GM19463 (cell line): ENCODE measurements at regions not wholly inside any gene's neighbourhood (a gene's known extent, or its start where the extent isn't known, plus 50 kb on each side); places are given as distances from the start of the nearest gene placed in this dataset.
"Not testable (repeated sequence)": the region's sequence is repeated elsewhere in the genome, so short reads cannot be mapped to it uniquely, and the experiment has no call there.

Source experiments
- ATAC-seq: cut with Tn5 transposase; IDR thresholded peaks from one replicate; pipeline ENCODE4 v1.9.1; 2021; ENCODE audit warnings: mild to moderate bottlenecking, moderate library complexity; ENCODE audit not compliant: unreplicated experiment

DNA sequence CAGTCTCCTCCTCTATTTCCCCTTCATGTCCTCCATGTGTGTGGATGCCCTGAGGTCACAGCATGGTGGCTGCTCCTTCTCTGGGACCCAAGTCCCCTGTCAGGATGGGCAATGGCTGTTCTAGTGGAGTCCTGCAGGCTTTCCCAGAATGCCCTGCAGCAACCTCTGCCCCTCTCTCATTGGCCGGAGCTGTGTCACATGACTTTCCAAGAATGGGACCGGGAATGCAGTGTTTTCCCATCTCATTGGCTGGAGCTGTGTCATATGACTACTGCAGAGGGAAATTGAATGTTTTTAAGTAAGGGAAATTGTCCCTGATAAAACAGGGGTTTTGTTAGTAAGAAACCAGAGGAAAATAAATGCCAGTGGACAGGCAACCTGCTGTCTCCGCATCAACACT is 365.9 kb downstream of the PTPRU start:
- ATAC-seq, result no peak

DNA sequence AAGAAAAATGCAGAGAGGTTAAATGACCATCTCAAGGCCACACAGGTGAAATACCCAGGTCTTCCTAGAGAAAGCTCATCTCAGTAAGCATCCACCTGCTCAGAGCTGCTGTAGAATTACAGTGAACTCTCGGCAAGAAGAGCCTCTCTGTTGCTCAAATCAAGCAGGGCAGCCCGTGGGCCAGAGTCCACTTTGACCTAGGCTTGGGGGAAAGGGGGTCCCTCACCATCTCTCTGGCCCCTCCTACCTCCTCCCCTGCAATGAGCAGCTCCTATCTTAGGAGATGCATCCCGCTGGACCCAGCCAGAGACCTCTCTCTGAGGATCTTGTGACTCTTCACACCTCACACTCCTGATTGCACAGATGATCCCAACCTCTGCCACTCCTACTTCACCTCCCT is 364.7 kb downstream of the PTPRU start:
- ATAC-seq, result no peak

DNA sequence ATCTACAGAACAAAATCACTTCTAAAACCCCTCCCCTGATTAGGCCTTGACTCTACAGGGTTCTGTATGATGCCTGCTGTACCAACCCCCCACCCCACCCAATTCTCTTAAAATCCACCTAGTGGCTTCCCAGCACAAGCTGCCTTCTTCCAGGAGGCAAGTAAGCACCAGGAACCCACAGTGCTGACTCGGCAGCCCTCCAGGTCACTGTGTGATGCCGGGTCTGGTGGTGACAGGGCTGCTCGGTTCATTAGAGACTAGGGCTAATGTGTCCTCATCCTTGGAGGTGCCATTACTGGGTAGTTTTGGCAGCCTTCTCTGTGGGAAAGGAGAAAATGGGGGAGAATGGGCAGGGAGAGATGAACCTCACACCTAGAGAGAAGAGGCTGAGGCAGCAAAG is 363.5 kb downstream of the PTPRU start:
- no peak for ATAC-seq

DNA sequence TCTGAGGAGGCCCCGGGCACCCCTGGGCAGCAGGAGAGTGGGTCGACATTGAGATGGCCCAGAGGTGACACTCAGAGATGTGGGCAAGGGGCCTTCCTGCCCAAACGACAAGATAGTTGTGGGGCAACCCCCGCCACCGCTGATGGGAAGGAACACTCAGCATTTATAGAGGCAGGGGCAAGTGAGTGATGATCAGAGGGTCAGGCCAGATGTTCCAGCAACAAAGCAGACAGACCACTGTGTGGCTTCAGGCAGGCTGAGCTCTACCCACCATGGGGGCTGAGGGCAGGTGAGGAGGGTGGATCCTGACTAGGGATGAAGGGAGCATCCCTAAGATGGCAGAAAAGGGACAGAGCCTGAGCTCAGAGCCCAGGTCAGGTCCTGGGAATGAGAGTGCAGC is 362.7 kb downstream of the PTPRU start:
- ATAC-seq, result no peak

DNA sequence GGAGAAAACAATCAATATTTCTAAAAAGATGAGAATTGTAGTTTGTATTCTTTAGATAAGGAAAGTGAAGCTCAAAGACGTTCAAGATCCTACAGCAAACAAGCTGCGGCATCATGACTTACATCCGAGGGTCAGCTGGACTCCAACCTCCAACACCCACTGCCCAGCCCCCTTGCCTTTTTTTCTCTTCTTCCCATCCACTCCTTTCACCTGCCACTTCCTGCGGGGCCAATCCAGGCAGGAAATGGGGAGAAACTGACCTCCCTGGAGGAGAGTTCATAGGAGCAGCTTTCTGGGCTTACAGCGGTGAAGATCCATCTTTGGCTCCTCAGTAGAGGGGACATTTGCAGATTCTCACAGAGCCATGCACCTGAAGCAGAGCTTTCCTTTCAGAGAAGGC is 361.5 kb downstream of the PTPRU start:
- no peak for ATAC-seq

DNA sequence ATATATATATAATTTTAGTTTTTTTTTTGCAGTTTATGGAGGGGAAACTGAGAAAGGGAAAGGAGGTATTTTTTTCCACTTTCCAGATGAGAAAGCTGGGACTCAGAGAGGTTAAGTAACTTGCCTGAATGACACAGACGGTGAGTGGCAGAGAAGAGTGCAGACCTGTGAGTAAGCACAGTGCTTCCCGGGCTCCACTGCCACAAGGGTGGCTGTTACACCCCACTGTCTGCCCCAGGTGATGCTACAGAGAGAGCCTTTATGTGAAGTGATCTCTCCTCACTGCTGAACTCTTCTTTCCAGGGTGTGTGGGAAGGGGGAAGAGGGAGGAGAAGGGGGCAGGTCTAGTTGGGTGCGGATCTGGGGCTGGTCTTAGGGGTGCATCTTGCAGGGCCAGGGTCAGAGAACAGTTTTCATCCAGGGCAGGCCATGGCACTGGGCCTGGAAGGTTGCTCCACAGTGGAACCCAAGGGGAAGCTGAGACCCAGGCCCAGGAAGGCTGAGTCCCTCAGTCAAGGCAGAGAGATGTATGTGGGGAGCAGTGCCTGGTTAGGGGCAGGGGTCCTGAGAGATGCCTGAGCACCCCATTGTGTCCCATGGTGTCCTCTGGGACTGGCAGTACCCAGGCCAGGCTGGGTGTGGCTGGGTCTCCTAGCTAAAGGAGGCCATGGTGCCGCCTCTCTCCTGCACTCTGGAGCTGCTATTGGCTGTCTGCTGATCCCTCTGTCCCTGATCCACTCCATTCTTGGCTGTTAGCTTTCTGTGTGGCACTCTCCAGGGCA is 357.5 kb downstream of the PTPRU start:
- ATAC-seq, result no peak

DNA sequence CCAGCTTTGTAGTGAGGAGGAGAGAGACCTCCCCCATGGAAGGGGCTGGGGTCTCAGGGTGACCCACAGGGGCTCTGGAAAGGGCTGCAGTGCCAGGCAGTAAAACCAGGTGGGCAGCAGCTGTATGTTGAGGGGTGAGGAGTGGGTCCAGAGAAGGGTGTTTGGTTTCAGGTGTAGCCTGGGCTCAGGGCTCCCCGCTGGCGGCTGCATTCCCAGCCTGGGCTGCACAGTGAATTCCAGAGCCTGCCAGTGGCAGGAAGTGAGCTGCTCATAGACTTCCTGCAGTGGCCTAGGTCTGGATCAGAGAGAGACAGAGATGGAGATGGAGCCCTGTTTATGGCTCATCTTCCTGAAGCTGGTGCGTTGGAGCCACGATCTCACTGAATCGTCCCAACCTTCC is 356.4 kb downstream of the PTPRU start:
- no peak for ATAC-seq

DNA sequence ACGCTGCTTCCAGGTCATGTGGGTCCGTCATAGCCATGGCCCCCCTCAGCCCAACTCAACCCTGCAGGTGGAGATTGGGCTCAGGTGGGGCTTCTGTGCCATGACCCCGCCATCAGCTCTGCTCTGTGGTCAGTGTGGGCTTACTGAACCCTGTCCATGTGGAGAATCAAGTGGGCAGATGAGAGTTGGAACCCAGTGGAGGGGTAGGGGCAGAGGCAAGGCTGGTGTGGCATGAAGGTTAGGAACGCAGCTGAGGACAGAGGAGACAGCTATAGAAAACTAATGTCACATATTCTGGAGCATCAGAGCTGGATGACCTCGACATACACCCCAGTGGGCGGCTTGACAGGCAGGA is 355.9 kb downstream of the PTPRU start:
- no peak for ATAC-seq

DNA sequence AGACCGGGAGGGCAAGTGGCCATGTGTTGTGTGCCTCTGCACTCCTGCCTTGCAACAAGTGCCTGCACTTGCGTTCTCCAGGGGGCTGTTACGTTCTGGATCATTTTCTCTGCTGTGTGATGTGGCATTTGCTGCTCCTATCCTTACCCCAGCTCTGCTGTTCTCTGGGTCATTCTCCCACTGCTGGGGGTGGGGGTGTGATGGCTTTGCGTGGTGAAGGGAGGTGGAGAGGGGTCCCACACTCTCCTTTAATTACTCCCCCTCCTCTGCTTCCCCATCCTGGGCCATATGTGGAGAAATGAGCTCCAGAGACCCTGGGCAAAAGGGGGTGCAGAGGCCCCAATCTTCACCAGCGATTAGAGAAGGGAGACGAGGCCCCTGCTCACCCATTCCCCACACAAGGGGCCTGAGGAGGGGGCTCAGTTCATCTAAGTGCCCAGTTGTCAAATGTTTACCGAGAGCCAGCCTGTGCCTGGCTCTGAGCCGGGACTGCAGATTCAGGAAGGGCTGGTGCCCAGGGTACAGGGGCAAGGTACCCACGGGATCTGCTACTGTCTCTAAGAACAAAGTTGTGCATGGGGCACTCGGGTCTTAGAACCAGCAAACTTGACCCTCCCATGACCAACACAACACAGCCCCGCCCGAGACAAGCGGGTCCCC is 355.4 kb downstream of the PTPRU start:
- ATAC-seq, result no peak

DNA sequence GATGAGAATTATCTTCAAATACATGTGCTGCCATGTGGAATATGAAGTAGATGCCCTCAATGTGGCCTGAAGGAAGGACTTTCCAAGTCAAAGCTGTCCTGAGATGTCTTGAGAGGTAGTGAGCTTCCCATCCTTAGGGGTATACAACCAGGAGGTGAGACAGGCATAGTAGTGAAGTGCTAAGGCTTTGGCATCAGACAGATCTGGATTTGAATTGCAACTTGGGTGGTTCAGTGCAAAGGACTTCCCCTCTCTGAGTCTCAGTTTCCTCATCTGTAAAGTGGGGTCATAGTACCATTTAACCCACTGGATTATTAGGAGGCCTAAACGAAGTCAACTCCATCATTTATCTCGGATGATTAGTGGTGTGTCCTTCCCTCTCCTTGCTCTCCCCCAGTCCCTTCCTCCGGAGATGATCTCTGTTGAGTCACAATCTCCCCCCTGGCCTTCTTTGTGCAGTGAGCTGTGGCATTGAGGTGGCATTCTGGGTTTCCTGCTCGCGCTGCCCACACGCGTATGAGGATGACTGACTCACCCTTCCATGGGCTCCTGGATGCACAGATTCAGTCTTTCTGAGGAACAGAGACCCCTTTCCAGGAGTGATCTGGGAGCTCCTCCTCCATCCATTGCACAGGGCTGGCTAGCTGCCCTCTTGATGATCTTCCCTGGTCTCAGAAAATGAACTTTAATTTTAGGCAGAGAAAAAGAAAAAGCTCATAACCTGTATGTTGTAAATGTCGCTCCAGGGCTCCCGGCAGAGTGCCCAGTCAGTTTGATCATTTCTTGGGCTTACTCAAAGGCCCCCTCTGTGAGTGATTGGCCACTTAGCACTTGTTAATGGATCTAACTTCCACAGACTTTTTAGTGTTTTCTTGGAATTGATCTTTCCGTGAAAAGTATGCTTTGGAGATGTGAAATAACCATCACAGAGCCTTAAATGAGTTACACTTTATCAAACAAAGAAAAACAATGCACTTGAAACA is 354.6 kb downstream of the PTPRU start:
- no peak for ATAC-seq

DNA sequence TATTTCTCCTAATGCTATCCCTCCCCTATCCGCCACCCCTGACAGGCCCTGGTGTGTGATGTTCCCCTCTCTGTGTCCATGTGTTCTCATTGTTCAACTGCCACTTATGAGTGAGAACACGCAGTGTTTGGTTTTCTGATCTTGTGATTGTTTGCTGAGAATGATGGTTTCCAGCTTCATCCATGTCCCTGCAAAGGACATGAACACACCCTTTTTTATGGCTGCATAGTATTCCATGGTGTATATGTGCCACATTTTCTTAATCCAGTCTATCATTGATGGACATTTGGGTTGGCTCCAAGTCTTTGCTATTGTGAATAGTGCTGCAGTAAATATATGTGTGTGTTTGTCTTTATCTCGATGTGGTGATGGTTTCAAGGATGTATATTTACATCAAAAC is 353.4 kb downstream of the PTPRU start:
- not testable (repeated sequence) for ATAC-seq

DNA sequence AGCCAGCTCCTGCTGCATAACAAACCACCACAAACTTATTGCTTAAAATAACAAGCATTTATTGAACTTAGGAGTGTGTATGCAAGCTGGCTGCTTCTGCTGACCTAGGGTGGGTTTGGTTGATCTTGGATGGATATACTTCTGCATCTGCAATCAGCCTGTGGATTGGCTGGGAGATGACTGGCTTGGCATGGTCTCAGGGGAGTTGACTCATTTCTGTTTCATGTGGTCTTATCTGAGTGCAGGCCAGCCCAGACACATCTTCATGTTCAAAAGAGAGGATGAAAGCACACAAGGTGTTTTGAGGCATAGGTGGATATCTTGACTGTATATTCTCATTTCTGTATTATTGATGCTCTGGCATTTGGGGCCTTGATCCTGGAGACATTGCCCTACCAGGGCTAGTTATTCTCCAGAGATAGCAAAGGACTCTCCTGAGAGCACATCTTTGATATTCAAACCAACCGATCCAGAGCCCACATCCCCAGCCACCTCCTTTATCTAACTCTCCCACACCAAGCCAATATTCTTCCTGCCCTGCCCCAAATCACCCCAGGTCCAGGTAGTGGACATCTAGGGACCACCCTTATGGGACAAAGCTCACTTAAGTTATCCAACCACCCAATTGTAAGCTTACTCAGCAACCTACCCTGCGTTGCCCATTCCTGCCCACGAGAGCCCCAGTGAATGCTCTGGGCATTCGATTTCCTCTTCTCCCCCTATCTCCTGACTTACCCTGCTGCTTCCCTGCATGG is 350.8 kb downstream of the PTPRU start:
- ATAC-seq, result no peak

DNA sequence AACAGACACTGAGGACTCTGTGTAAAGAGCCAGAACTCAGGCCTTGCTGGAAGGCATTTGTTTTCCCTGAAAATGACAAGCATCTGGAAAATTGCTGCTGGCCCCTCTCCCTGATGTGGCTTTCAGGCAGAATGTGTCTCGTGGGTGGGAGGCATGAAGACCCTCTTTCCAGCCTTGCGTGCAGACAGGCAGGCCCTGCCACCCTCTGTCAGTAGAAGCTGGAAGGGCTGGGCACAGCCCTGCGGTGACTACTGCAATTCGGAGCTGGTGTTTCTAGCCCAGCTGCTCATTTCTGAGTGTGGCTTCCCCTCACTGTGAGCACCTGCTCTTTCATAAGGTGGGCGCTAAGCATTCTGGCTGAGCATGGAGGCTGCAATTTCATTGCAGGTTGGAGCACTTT is 349.9 kb downstream of the PTPRU start:
- no peak for ATAC-seq

DNA sequence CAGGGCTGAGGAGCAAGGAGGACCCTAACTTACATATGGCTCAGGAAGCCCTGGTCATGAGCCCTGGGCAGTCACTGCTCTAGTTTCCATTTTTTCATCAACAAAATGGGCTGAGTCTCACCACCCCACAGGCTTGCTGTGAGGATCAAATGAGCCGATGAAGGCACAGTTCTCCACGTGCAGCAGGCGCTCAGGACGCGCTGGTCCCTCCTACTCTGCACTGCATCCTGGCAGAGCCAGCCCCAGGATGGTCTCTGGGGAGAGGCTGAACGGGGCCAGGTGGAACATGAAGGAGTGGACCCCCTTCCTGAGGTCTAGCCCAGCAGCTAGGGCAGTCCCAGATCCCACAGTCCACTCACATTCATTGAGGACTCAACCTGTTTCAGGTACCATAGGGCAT is 349.3 kb downstream of the PTPRU start:
- no peak for ATAC-seq

DNA sequence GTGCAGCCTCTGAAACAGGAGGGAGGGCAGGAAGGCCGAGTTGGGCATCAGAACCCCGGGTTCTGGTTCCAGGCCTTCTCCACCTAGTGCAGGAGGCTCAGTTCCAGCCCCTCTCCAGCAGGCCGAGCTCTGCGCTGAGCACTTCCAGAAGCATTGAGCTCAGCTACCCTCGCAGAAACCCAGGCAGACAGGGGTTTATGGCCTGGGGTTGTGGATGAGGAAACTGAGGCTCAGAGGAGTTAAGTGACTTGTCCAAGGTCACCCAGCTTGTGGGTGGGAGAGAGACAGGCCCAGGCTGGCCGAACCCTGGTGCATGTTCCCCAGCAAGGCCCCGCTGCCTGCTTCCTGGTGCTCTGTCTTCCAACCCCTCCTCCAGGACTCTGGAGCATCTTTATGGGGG is 348.9 kb downstream of the PTPRU start:
- no peak for ATAC-seq

DNA sequence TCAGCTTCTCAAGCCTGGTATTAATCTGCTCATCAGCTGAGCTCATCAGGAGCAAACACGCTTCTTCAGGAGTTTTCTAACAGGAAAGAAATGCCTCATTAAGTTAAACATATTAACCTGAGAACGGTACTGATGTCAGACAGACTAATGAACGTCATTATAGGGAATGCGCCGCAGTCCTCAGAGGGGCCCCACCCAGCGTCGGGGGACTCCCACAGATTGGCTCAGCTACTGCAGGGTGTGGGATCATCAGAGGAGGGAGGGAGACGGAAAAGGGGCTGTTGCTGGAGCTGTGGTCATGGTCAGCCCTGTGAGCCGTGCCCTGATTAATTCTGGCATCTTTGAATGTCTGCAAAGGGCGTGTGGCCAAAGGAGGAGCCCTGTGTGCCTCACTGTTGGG is 348.5 kb downstream of the PTPRU start:
- ATAC-seq, result no peak

DNA sequence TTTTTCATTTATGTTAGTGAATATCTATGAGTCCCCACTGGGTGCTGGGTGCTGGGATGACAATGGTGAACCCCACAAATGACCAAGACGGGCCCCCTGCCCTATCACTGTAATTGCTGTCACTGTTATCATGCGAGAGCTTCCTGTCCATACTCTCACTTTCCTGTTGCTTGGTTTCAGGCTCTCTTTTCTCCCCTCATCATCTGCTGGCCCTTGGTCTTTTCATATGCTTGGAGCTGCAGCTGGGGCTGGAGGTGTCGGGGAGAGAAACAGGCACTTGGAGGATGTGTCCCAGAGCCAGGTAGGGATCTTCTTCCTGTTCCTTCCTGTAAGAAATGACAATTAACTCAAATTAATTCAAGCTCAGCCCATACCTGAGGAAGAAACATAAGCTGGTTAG is 348.0 kb downstream of the PTPRU start:
- no peak for ATAC-seq

DNA sequence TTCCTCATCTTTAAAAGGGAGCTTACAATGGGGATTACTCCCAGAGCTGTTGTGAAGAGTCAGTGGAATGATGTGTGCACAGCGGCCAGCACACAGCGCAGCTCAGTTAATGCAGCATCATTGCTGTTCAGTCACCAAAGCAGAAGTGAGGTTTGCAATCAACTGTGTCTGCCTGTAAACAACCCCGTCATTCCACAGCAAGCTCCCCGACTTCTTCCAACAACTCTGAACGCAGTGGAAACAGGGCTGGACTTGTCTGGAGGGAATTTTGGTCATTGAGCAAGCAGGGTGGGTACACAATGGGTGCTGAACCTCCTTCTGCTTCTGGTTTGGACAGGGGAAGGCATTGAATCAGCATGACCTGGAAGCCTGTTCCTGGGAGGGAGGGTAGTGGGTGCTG is 347.4 kb downstream of the PTPRU start:
- no peak for ATAC-seq

DNA sequence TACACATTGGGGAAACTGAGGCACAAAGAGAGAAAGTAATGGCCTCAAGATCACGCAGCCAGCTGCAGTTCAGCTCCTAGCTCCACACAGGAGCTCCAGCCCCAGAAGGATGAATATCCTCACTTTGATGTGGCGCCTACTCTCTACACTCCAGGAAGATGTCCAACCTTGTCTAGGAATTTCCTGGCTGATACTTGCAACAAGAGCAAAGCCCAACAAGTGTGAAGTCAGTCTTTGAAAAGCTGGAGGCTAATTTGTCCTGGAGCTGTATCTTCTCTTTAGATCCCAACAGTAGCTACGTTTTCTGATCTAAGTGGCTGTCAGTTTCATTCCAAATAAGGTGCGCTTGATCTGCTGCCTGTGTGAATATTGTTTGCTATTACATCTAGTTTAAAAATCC is 344.9 kb downstream of the PTPRU start:
- ATAC-seq, result no peak

DNA sequence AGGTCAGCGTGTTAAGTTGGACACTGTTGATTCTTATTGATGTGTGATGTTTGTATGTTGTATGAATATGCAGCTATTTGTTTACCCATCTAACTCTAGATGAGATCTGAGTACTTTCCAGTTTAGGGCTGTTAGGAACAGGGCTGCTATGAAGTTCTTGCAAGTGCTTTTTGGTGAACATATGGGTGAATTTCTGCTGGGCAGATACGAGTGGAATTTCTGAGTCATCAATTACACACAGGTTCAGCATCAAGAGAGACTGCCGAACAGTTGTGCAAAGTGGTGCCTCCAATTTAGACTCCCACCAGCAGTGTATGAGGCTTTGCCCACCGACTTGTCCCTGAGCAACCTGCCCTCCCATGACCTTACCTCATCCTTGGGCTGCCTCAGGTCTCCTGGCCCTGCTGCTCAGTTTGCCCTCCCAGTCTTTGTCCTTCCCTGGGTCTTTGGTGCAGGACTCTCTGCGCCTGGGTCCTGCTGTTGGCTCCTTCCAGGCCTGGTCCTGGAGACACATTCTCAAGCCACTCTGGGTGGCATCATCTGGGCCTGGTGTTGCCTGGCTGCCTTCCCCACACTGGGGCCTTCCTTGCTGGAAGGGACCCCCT is 343.6 kb downstream of the PTPRU start:
- no peak for ATAC-seq

DNA sequence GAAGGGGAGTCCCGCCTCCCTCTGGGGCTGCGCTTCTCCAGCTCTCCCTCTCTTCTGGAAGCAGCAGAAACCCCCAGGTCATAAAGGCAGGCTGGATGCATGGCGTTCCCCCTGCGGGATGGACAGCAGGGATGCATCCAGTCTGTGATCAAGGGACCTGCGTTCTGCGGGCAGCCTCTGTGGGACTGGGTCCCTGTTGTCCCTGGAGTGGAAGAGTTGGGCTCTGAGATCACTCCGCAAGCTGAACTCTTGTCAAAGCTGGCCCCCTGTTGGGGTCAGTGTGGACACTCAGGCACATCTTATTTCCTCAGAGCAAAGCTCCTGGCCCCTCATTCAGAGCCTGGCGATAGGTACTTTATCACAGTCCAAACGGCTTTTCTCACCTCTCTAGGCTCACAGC is 341.2 kb downstream of the PTPRU start:
- ATAC-seq, result no peak
